B cell (primary cell): ENCODE measurements at regions not wholly inside any gene's neighbourhood (a gene's known extent, or its start where the extent isn't known, plus 50 kb on each side); places are given as distances from the start of the nearest gene placed in this dataset.

Experiments used
- CTCF ChIP-seq: fragments of 200-600 bp; IDR thresholded peaks from one replicate; pipeline ENCODE4 v1.8.0; 2022; ENCODE audit warnings: antibody characterized with exemption, mild to moderate bottlenecking
- EZH2 ChIP-seq: IDR thresholded peaks from 2 replicates; pipeline ENCODE4 v1.6.1; 2012; ENCODE audit warnings: borderline replicate concordance, low read depth, mild to moderate bottlenecking, moderate library complexity, low read length; ENCODE audit not compliant: insufficient read depth, poor library complexity, severe bottlenecking

- TF ChIP-seq CTCF (peak; percentile 53), EZH2 (no peak)
Observed at GRCh38 chr6:120826253-120826652, 508.0 kb downstream of the TBC1D32 start.
